WTC11 (cell line): ENCODE measurements at regions not wholly inside any gene's neighbourhood (a gene's known extent, or its start where the extent isn't known, plus 50 kb on each side); places are given as distances from the start of the nearest gene placed in this dataset.

Source experiments
- ATAC-seq: fragments of 200-7000 bp; cut with Tn5 transposase; 2 replicates; pipeline ENCODE4 v1.10.0; 2021; ENCODE audit warnings: mild to moderate bottlenecking, moderate library complexity
- CTCF ChIA-PET: fragments of 300-600 bp; sonication (Branson Sonifier 250); formaldehyde crosslinking; loops from one replicate; lab custom pipeline; 2021; ENCODE audit warnings: antibody characterized with exemption; lab: Charles Lee
- POLR2A ChIA-PET: fragments of 350-600 bp; sonication (Branson Sonifier 250); formaldehyde crosslinking; loops from one replicate; lab custom pipeline; 2021; ENCODE audit warnings: antibody characterized with exemption; lab: Charles Lee
- DNase-seq: peaks from one replicate; pipeline ENCODE4 v3.0.0; 2021; ENCODE audit warnings: low spot score
- H3K27ac Mint-ChIP-seq: 2 replicates; pipeline ENCODE4 v1.8.0; 2021; ENCODE audit warnings: mixed read lengths
- H3K27me3 Mint-ChIP-seq: 2 replicates; pipeline ENCODE4 v1.8.0; 2021; ENCODE audit warnings: low read depth, mild to moderate bottlenecking, moderate library complexity, mixed read lengths
- H3K36me3 Mint-ChIP-seq: 2 replicates; pipeline ENCODE4 v1.8.0; 2021; ENCODE audit warnings: mixed read lengths
- H3K4me1 Mint-ChIP-seq: 2 replicates; pipeline ENCODE4 v1.8.0; 2022; ENCODE audit warnings: mixed read lengths
- H3K4me3 Mint-ChIP-seq: 2 replicates; pipeline ENCODE4 v1.8.0; 2021; ENCODE audit warnings: mild to moderate bottlenecking, moderate library complexity, mixed read lengths
- H3K9me3 Mint-ChIP-seq: 2 replicates; pipeline ENCODE4 v1.8.0; 2021; ENCODE audit warnings: mixed read lengths
- ARID4B ChIP-seq: sonication (generic); formaldehyde crosslinking; IDR thresholded peaks from 2 replicates; pipeline ENCODE4 v1.8.0; 2023; ENCODE audit warnings: missing genetic modification reagents, mild to moderate bottlenecking, borderline replicate concordance
- E2F5 ChIP-seq: sonication (generic); formaldehyde crosslinking; IDR thresholded peaks from 2 replicates; pipeline ENCODE4 v1.8.1; 2022; ENCODE audit warnings: mild to moderate bottlenecking, moderate library complexity, missing genetic modification reagents
- FOXJ3 ChIP-seq: sonication (generic); formaldehyde crosslinking; IDR thresholded peaks from 2 replicates; pipeline ENCODE4 v1.9.0; 2021; ENCODE audit warnings: missing genetic modification reagents, mild to moderate bottlenecking, borderline replicate concordance
- FOXP1 ChIP-seq: sonication (generic); formaldehyde crosslinking; IDR thresholded peaks from 2 replicates; pipeline ENCODE4 v1.8.0; 2022; ENCODE audit warnings: missing genetic modification reagents, mild to moderate bottlenecking, moderate library complexity, borderline replicate concordance
- GRHL2 ChIP-seq: fragments of 250-450 bp; sonication (Bioruptor Pico); IDR thresholded peaks from 2 replicates; pipeline ENCODE4 v1.8.0; 2022; ENCODE audit warnings: mild to moderate bottlenecking, moderate library complexity; ENCODE audit not compliant: insufficient replicate concordance, severe bottlenecking
- MAX ChIP-seq: sonication (generic); formaldehyde crosslinking; IDR thresholded peaks from 2 replicates; pipeline ENCODE4 v1.8.0; 2022; ENCODE audit warnings: mild to moderate bottlenecking, missing genetic modification reagents
- NFE2L1 ChIP-seq: sonication (generic); formaldehyde crosslinking; IDR thresholded peaks from 2 replicates; pipeline ENCODE4 v1.8.1; 2023; ENCODE audit warnings: missing genetic modification reagents
- SP1 ChIP-seq: sonication (generic); formaldehyde crosslinking; conservative IDR thresholded peaks from 2 replicates; pipeline ENCODE4 v1.8.1; 2022; ENCODE audit warnings: missing genetic modification reagents
- TF ChIP-seq, protein P1 (sequence below): sonication (generic); formaldehyde crosslinking; IDR thresholded peaks from 2 replicates; pipeline ENCODE4 v1.8.0; 2022; ENCODE audit warnings: mild to moderate bottlenecking, missing genetic modification reagents
- TF ChIP-seq, protein P2 (sequence below): fragments of 200-600 bp; IDR thresholded peaks from 2 replicates; pipeline ENCODE4 v1.8.0; 2022; ENCODE audit warnings: antibody characterized with exemption

GRCh38 chr11:116503216-116504160 lies 269.3 kb downstream of the BUD13 start:
- ATAC-seq: no peak
- CTCF ChIA-PET: interaction anchor here (0.5 to 4.3 kb wide), 6 partner anchors 10 to 188 kb away, joined by 3 to 18 read pairs (median 4); no protein-coding TSS in a partner anchor
- peaks cover 68% of the 10 kb centered on the region for H3K4me1 Mint-ChIP-seq

More at GRCh38 chr11:116503216-116504160, 269.3 kb downstream of the BUD13 start:
- DNase-seq: no peak
- Mint-ChIP-seq H3K27ac (no peak overlapping the region), H3K4me3 (no peak overlapping the region), H3K27me3 (peaks cover 27% of the 10 kb centered on the region), H3K36me3 (no peaks in the 10 kb centered on the region), H3K9me3 (no peaks in the 10 kb centered on the region)
- TF ChIP-seq GRHL2 (CRISPR knock-in tag) (no peak), SP1 (no peak), E2F5 (CRISPR knock-in tag) (no peak), NFE2L1 (CRISPR knock-in tag) (no peak), FOXJ3 (CRISPR knock-in tag) (no peak), MAX (no peak), ARID4B (CRISPR knock-in tag) (no peak), FOXP1 (no peak)
- TF ChIP-seq, protein P1, sequence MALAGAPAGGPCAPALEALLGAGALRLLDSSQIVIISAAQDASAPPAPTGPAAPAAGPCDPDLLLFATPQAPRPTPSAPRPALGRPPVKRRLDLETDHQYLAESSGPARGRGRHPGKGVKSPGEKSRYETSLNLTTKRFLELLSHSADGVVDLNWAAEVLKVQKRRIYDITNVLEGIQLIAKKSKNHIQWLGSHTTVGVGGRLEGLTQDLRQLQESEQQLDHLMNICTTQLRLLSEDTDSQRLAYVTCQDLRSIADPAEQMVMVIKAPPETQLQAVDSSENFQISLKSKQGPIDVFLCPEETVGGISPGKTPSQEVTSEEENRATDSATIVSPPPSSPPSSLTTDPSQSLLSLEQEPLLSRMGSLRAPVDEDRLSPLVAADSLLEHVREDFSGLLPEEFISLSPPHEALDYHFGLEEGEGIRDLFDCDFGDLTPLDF (CRISPR knock-in tag): no peak
- TF ChIP-seq, protein P2, sequence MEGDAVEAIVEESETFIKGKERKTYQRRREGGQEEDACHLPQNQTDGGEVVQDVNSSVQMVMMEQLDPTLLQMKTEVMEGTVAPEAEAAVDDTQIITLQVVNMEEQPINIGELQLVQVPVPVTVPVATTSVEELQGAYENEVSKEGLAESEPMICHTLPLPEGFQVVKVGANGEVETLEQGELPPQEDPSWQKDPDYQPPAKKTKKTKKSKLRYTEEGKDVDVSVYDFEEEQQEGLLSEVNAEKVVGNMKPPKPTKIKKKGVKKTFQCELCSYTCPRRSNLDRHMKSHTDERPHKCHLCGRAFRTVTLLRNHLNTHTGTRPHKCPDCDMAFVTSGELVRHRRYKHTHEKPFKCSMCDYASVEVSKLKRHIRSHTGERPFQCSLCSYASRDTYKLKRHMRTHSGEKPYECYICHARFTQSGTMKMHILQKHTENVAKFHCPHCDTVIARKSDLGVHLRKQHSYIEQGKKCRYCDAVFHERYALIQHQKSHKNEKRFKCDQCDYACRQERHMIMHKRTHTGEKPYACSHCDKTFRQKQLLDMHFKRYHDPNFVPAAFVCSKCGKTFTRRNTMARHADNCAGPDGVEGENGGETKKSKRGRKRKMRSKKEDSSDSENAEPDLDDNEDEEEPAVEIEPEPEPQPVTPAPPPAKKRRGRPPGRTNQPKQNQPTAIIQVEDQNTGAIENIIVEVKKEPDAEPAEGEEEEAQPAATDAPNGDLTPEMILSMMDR: no peak
- POLR2A ChIA-PET: no interaction called here
